K562 (cell line): ENCODE measurements at regions not wholly inside any gene's neighbourhood (a gene's known extent, or its start where the extent isn't known, plus 50 kb on each side); places are given as distances from the start of the nearest gene placed in this dataset.
A peak's percentile ranks its signal among the peaks of the same experiment; 100 is the strongest.

Experiments used
- ATAC-seq: fragments of 200-7000 bp; cut with Tn5 transposase; 3 replicates; pipeline ENCODE4 v1.9.1; 2020; ENCODE audit warnings: moderate library complexity
- BruUV-seq: library from RNA; stranded (reverse); fragments of 400-500 nt; replicated peaks from 2 replicates; lab custom pipeline; 2021; lab: Mats Ljungman, UMichigan
- CTCF ChIA-PET: fragments of 300-600 bp; formaldehyde crosslinking; extraction: SDS; loops from one replicate; lab custom pipeline; 2021; ENCODE audit warnings: low intra/inter-chr PET ratio; lab: Yijun Ruan, JAX
- POLR2A ChIA-PET: fragments of 300-600, 350-650 bp; sonication (Branson Sonifier 250); formaldehyde crosslinking; extraction: SDS; loops from one replicate; lab custom pipeline; 2021; ENCODE audit warnings: antibody characterized with exemption, inconsistent platforms; lab: Yijun Ruan, JAX
- DNase-seq, 4 experiments: peaks; one replicate each; pipeline versions ENCODE4 v3.0.0 to v3.0.0-alpha.2; 2011 to 2018; ENCODE audit warnings: low spot score in 3 of 4, mixed read lengths in 3 of 4; ENCODE audit errors: extremely low read depth in 1 of 4
- FAIRE-seq: peaks from 2 replicates; lab custom pipeline; 2011; peaks lifted over from hg19 to GRCh38; lab: Jason Lieb, UNC
- H2AFZ ChIP-seq: 2 replicates; pipeline ENCODE4 v1.6.0; 2011; ENCODE audit warnings: low read depth, low read length, control low read depth, inconsistent platforms
- H3K27ac ChIP-seq: fragments of 200-600 bp; 3 replicates; pipeline ENCODE4 v1.8.0; 2011; ENCODE audit warnings: low read depth, mild to moderate bottlenecking, control low read depth, inconsistent platforms, low read length, moderate library complexity, mixed read lengths; ENCODE audit errors: extremely low read depth
- H3K27me3 ChIP-seq, 2 experiments: fragments of 300-600 bp in 1 of 2; 2 replicates in 1 of 2; 3 replicates in 1 of 2; pipeline versions ENCODE4 v1.6.0 to v1.8.0; 2011; ENCODE audit warnings: inconsistent platforms in 2 of 2, low read length in 2 of 2, mild to moderate bottlenecking in 1 of 2, mixed read lengths in 1 of 2, moderate library complexity in 1 of 2; ENCODE audit not compliant: control insufficient read depth in 2 of 2, insufficient read depth in 2 of 2
- H3K36me3 ChIP-seq: fragments of 300-600 bp; 3 replicates; pipeline ENCODE4 v1.8.0; 2011; ENCODE audit warnings: mild to moderate bottlenecking, low read length, inconsistent platforms; ENCODE audit not compliant: control insufficient read depth, insufficient read depth
- H3K4me1 ChIP-seq, 2 experiments: fragments of 200-600 bp in 1 of 2; replicated peaks in 1 of 2; 2 replicates in 1 of 2; 3 replicates in 1 of 2; pipeline versions ENCODE4 v1.5.1 to v1.8.0; 2011; ENCODE audit warnings: inconsistent platforms in 2 of 2, low read length in 2 of 2, mild to moderate bottlenecking in 1 of 2, mixed read lengths in 1 of 2, moderate library complexity in 1 of 2; ENCODE audit not compliant: control insufficient read depth in 2 of 2, insufficient read depth in 2 of 2
- H3K4me2 ChIP-seq: 2 replicates; pipeline ENCODE4 v1.6.1; 2011; ENCODE audit warnings: low read length, control low read depth, inconsistent platforms, mixed read lengths; ENCODE audit not compliant: insufficient read depth
- H3K4me3 ChIP-seq: fragments of 200-600 bp; sonication (generic), shearing (Covaris generic); 2 replicates; pipeline ENCODE4 v1.5.1; 2016; ENCODE audit warnings: control low read depth, inconsistent platforms
- H3K79me2 ChIP-seq: fragments of 200-600 bp; 3 replicates; pipeline ENCODE4 v1.8.0; 2011; ENCODE audit warnings: low read length, inconsistent platforms; ENCODE audit not compliant: control insufficient read depth, insufficient read depth
- H3K9ac ChIP-seq, 2 experiments: 2 replicates each; pipeline versions ENCODE4 v1.6.0 to v1.6.1; 2011; ENCODE audit warnings: low read depth in 2 of 2, low read length in 2 of 2, control low read depth in 1 of 2, inconsistent platforms in 1 of 2, mild to moderate bottlenecking in 1 of 2, mixed read lengths in 1 of 2; ENCODE audit not compliant: insufficient read depth in 1 of 2
- H3K9me1 ChIP-seq: one replicate; pipeline ENCODE4 v1.6.0; 2011; ENCODE audit warnings: inconsistent platforms, mild to moderate bottlenecking, low read length, moderate library complexity; ENCODE audit not compliant: control insufficient read depth, insufficient read depth
- H3K9me3 ChIP-seq: replicated peaks from 2 replicates; pipeline ENCODE4 v1.5.1; 2011; ENCODE audit warnings: low read depth, low read length, inconsistent platforms; ENCODE audit not compliant: control insufficient read depth, insufficient read depth
- H4K20me1 ChIP-seq: replicated peaks from 2 replicates; pipeline ENCODE4 v1.6.1; 2011; ENCODE audit warnings: low read length, inconsistent platforms, mixed read lengths; ENCODE audit not compliant: control insufficient read depth, insufficient read depth
- CBX2 ChIP-seq: fragments of 200-600 bp; sonication (generic); IDR thresholded peaks from one replicate; pipeline ENCODE4 v1.6.1; 2012; ENCODE audit warnings: mild to moderate bottlenecking, low read length, inconsistent platforms; ENCODE audit not compliant: insufficient read depth, poor library complexity, severe bottlenecking
- ELK3 ChIP-seq: fragments of 450-650 bp; formaldehyde crosslinking; IDR thresholded peaks from 2 replicates; pipeline ENCODE4 v1.4.0; 2020; ENCODE audit warnings: mild to moderate bottlenecking
- EP400 ChIP-seq: fragments of 450-650 bp; IDR thresholded peaks from 2 replicates; pipeline ENCODE4 v1.6.1; 2017; ENCODE audit warnings: antibody characterized with exemption, mild to moderate bottlenecking, moderate library complexity
- RFX7 ChIP-seq: fragments of 250-450 bp; sonication (Bioruptor Pico); IDR thresholded peaks from 2 replicates; pipeline ENCODE4 v1.5.1; 2021; ENCODE audit warnings: mild to moderate bottlenecking
- ZFP36 ChIP-seq: fragments of 150-350 bp; IDR thresholded peaks from 2 replicates; pipeline ENCODE4 v1.6.1; 2018; ENCODE audit warnings: low read length, low read depth; ENCODE audit not compliant: partially characterized antibody
- WGBS: fragments of 100-300 bp; shearing (Covaris generic); methylation state at CpG from one replicate; pipeline ENCODE4 v1.1.6; 2016; ENCODE audit warnings: low coverage, mixed read lengths; ENCODE audit not compliant: insufficient coverage; ENCODE audit errors: missing lambda C conversion rate; 5-methylcytosine and 5-hydroxymethylcytosine counted together
- in situ Hi-C: fragments of 300-500 bp; cut with MboI; formaldehyde crosslinking; loops from 4 replicates; pipeline ENCODE4 v1.15.0; 2018; ENCODE audit warnings: inconsistent platforms, mixed read lengths
- intact Hi-C: fragments of 100-400 bp; cut with micrococcal nuclease; formaldehyde crosslinking; loops from 2 replicates; pipeline ENCODE4 v1.14.2; 2022

DNA sequence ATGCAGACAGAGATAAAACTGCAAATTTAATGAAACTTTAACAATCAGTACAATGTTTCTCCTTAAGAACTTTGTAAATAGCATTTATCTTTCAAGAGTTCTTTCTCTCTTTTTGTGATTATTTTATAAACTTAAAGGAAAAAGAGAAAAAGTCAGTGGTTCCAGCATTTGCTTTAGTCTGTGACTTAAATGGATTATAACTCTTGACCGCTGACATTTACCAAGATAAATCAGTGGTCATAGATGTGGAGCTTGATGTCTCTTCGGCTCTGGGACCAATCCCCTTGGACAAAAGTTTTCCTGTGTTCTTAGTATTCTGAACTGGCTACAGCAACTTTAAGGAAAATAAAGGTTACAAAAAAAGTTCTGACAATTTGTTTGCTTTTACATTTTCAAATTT lies 162.6 kb downstream of the TM9SF2 start:
- in situ Hi-C loops (loop anchor here (25.0 kb wide), 2 partner anchors 573 to 873 kb away; no protein-coding TSS in a partner anchor), intact Hi-C loops (no loop called here)
- Histone ChIP-seq H2AFZ (no peak overlapping the region), H3K4me2 (no peak overlapping the region), H3K36me3 (no peaks in the 10 kb centered on the region), H3K9me1 (no peaks in the 10 kb centered on the region), H3K27me3 (peaks cover 8 to 20% of the 10 kb centered on the region in 2 experiments; a peak in 4 of 5 replicates), H3K4me1 (no peaks in the 10 kb centered on the region), H3K4me3 (no peak overlapping the region), H3K9ac (no peak overlapping the region), H4K20me1 (peaks cover 13% of the 10 kb centered on the region; the same call in 1 of the 2 replicates), H3K27ac (no peak overlapping the region), H3K79me2 (no peaks in the 10 kb centered on the region), H3K9me3 (no peaks in the 10 kb centered on the region)
- no peak for DNase-seq
- FAIRE-seq = no peak
- ChIA-PET POLR2A (no interaction called here), CTCF (no interaction called here)
- ATAC-seq = no peak
- 0% methylated on average over 2 of the region's 2 CpGs for WGBS
- peak; percentile 3 for TF ChIP-seq ZFP36
- no peak for TF ChIP-seq ELK3
- no TSS peak for BruUV-seq

DNA sequence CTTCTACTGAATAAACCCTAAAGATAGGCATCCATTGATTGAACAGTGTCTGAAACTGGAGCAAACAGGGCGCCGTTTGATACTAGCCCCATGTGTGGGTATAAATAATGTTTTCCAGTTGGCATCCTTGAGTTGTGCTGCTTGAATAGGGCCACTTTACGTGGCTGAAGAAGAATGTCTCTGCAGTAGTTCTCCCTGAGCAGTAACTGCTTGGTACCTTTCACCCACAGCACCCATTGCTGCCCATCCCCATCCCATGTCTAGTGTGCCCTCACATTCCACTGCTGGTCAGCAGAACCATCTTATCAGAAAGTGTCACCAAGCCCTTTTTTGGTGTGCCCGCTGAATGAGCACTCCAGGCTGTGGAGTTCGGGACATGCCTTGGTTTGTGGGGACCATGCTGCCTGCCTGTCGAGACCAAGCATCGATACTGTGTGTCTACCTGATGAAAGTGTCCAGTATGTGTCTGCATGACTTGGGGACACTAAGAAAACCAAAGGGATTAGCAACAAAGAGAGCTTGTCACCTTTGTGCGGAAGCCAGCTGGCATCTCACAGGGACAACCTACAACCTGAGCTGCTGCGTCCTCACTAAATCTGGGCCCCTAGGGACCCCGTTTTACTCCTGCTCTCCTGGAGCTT lies 162.0 kb downstream of the TM9SF2 start:
- in situ Hi-C loops = loop anchor here (25.0 kb wide), 2 partner anchors 574 to 874 kb away; no protein-coding TSS in a partner anchor
- no peaks in the 10 kb centered on the region for H3K36me3 ChIP-seq

More for the DNA sequence above, 162.0 kb downstream of the TM9SF2 start:
- no peaks in the 10 kb centered on the region for H3K79me2 ChIP-seq
- H3K9me3 ChIP-seq = no peaks in the 10 kb centered on the region
- DNase-seq (no peak), ATAC-seq (no peak), FAIRE-seq (no peak)
- H3K27me3 ChIP-seq = peaks cover 8 to 15% of the 10 kb centered on the region in 2 experiments; a peak in 4 of 5 replicates
- H3K4me3 ChIP-seq = no peak overlapping the region
- H3K9ac ChIP-seq = no peak overlapping the region
- H4K20me1 ChIP-seq = peaks cover 13% of the 10 kb centered on the region; the same call in 1 of the 2 replicates
- H3K27ac ChIP-seq = no peak overlapping the region
- no peaks in the 10 kb centered on the region for H3K9me1 ChIP-seq
- CTCF ChIA-PET = no interaction called here
- no peak overlapping the region for H2AFZ ChIP-seq
- POLR2A ChIA-PET = no interaction called here
- no peaks in the 10 kb centered on the region; a peak in 2 of 5 replicates for H3K4me1 ChIP-seq
- H3K4me2 ChIP-seq = no peak overlapping the region
- intact Hi-C loops = no loop called here
- peak; percentile 19 for TF ChIP-seq CBX2
- TF ChIP-seq RFX7 (CRISPR knock-in tag) = no peak
- TF ChIP-seq EP400 = no peak
- BruUV-seq = no TSS peak
- WGBS = 26% methylated on average over 9 of the region's 10 CpGs
